OCI-LY7 (cell line): ENCODE measurements at regions not wholly inside any gene's neighbourhood (a gene's known extent, or its start where the extent isn't known, plus 50 kb on each side); places are given as distances from the start of the nearest gene placed in this dataset.
A peak's percentile ranks its signal among the peaks of the same experiment; 100 is the strongest.

ENCODE experiments used
- BruUV-seq: library from RNA; stranded (reverse); fragments of 400-500 nt; replicated peaks from 2 replicates; lab custom pipeline; 2021; lab: Mats Ljungman, UMichigan
- CTCF ChIA-PET: fragments of 300-600 bp; sonication (Branson Sonifier 250); formaldehyde crosslinking; loops from one replicate; lab custom pipeline; 2022; ENCODE audit warnings: antibody characterized with exemption; ENCODE audit not compliant: unreplicated experiment; lab: Charles Lee
- POLR2A ChIA-PET: fragments of 300-600 bp; sonication (Branson Sonifier 250); formaldehyde crosslinking; loops from one replicate; lab custom pipeline; 2022; ENCODE audit warnings: antibody characterized with exemption; lab: Charles Lee
- DNase-seq: peaks from one replicate; pipeline ENCODE4 v3.0.0-alpha.2; 2015; ENCODE audit warnings: low spot score
- H2AFZ ChIP-seq: fragments of 200-600 bp; sonication (generic), shearing (Covaris generic); 2 replicates; pipeline ENCODE4 v1.6.1; 2014; ENCODE audit warnings: mild to moderate bottlenecking, antibody characterized with exemption, low read length, moderate library complexity
- H3K27ac ChIP-seq: fragments of 200-600 bp; sonication (generic); 2 replicates; pipeline ENCODE4 v1.5.1; 2014; ENCODE audit warnings: mixed run types, low read depth, mild to moderate bottlenecking, moderate library complexity, low read length, inconsistent platforms; ENCODE audit not compliant: poor library complexity, severe bottlenecking
- H3K36me3 ChIP-seq: fragments of 200-600 bp; sonication (generic); 2 replicates; pipeline ENCODE4 v1.6.1; 2014; ENCODE audit warnings: mild to moderate bottlenecking, antibody characterized with exemption, low read length, moderate library complexity, mixed read lengths; ENCODE audit not compliant: insufficient read depth
- H3K4me1 ChIP-seq: fragments of 200-600 bp; sonication (generic); 2 replicates; pipeline ENCODE4 v1.5.1; 2014; ENCODE audit warnings: mild to moderate bottlenecking, low read length; ENCODE audit not compliant: insufficient read depth, poor library complexity, severe bottlenecking
- H3K4me2 ChIP-seq: fragments of 200-600 bp; sonication (generic); 2 replicates; pipeline ENCODE4 v1.6.1; 2014; ENCODE audit warnings: mild to moderate bottlenecking, low read length
- H3K4me3 ChIP-seq: fragments of 200-600 bp; sonication (generic); 2 replicates; pipeline ENCODE4 v1.5.1; 2014; ENCODE audit warnings: mild to moderate bottlenecking, low read depth, low read length; ENCODE audit not compliant: poor library complexity, severe bottlenecking
- H3K79me2 ChIP-seq: fragments of 200-600 bp; sonication (generic); 2 replicates; pipeline ENCODE4 v1.6.1; 2016; ENCODE audit warnings: low read depth, mild to moderate bottlenecking, low read length, moderate library complexity, mixed read lengths; ENCODE audit not compliant: insufficient read depth
- H3K9me2 ChIP-seq: fragments of 200-600 bp; sonication (generic); 2 replicates; pipeline ENCODE4 v1.6.1; 2016; ENCODE audit warnings: mild to moderate bottlenecking, low read length, mixed read lengths; ENCODE audit not compliant: insufficient read depth
- H3K9me3 ChIP-seq: fragments of 200-600 bp; sonication (generic); 2 replicates; pipeline ENCODE4 v1.6.1; 2014; ENCODE audit warnings: mild to moderate bottlenecking, mixed run types, low read length, mixed read lengths
- H4K20me1 ChIP-seq: fragments of 200-600 bp; sonication (generic); 2 replicates; pipeline ENCODE4 v1.6.1; 2014; ENCODE audit warnings: mild to moderate bottlenecking, antibody characterized with exemption, low read length, moderate library complexity, mixed read lengths; ENCODE audit not compliant: insufficient read depth
- CTCF ChIP-seq: fragments of 200-600 bp; sonication (generic); conservative IDR thresholded peaks from 2 replicates; pipeline ENCODE4 v1.5.1; 2014; ENCODE audit warnings: mild to moderate bottlenecking, antibody characterized with exemption, low read length, moderate library complexity, mixed read lengths
- EZH2phosphoT487 ChIP-seq: fragments of 200-600 bp; sonication (generic); IDR thresholded peaks from 2 replicates; pipeline ENCODE4 v1.6.1; 2018; ENCODE audit warnings: low read depth, borderline replicate concordance, mild to moderate bottlenecking, mixed run types, antibody characterized with exemption, low read length, moderate library complexity, mixed read lengths
- intact Hi-C: fragments of 100-400 bp; cut with micrococcal nuclease; formaldehyde crosslinking; loops from one replicate; pipeline ENCODE4 v1.10.0; 2022; ENCODE audit not compliant: unreplicated experiment

- Histone ChIP-seq H3K4me3 (no peak overlapping the region), H3K4me1 (peaks cover 72% of the 10 kb centered on the region), H3K9me3 (no peaks in the 10 kb centered on the region), H3K4me2 (peak overlapping the region; percentile 10; the same call in 1 of the 2 replicates), H3K9me2 (no peaks in the 10 kb centered on the region), H4K20me1 (no peaks in the 10 kb centered on the region), H3K27ac (no peak overlapping the region), H2AFZ (peak overlapping the region; percentile 59), H3K79me2 (no peaks in the 10 kb centered on the region), H3K36me3 (no peaks in the 10 kb centered on the region)
- ChIA-PET POLR2A (interaction anchor here (0.6 to 1.7 kb wide), 5 partner anchors 10 to 44 kb away, joined by 3 to 6 read pairs (median 5); no protein-coding TSS in a partner anchor), CTCF (no interaction called here)
- no TSS peak for BruUV-seq
- TF ChIP-seq EZH2phosphoT487, result no peak
- TF ChIP-seq CTCF, result no peak
- intact Hi-C loops, result no loop called here
- no peak for DNase-seq
Observed at GRCh38 chr5:56759521-56760216, 55.7 kb upstream of the MAP3K1 start.

GRCh38 chr5:56757077-56757476 is 58.3 kb upstream of the MAP3K1 start:
- no TSS peak for BruUV-seq
- TF ChIP-seq CTCF (no peak), EZH2phosphoT487 (no peak)
- no peak for DNase-seq
- Histone ChIP-seq H3K4me1 (peaks cover 58% of the 10 kb centered on the region), H3K9me3 (peaks cover 8% of the 10 kb centered on the region; the same call in 1 of the 2 replicates), H3K9me2 (no peaks in the 10 kb centered on the region), H3K79me2 (no peaks in the 10 kb centered on the region), H2AFZ (peak overlapping the region; percentile 77; the same call in 1 of the 2 replicates), H4K20me1 (no peaks in the 10 kb centered on the region), H3K27ac (no peak overlapping the region), H3K4me2 (peak overlapping the region; percentile 42; the same call in 1 of the 2 replicates), H3K4me3 (no peak overlapping the region), H3K36me3 (peaks cover 3% of the 10 kb centered on the region; the same call in 1 of the 2 replicates)
- ChIA-PET POLR2A (interaction anchor here (0.7 to 1.5 kb wide), 5 partner anchors 8 to 70 kb away, joined by 3 to 8 read pairs (median 4); no protein-coding TSS in a partner anchor), CTCF (no interaction called here)
- intact Hi-C loops, result no loop called here
